ENCODE measurements at regions not wholly inside any gene's neighbourhood (a gene's known extent, or its start where the extent isn't known, plus 50 kb on each side); places are given as distances from the start of the nearest gene placed in this dataset.
"Not testable (repeated sequence)": the region's sequence is repeated elsewhere in the genome, so short reads cannot be mapped to it uniquely, and the experiment has no call there.

DNA sequence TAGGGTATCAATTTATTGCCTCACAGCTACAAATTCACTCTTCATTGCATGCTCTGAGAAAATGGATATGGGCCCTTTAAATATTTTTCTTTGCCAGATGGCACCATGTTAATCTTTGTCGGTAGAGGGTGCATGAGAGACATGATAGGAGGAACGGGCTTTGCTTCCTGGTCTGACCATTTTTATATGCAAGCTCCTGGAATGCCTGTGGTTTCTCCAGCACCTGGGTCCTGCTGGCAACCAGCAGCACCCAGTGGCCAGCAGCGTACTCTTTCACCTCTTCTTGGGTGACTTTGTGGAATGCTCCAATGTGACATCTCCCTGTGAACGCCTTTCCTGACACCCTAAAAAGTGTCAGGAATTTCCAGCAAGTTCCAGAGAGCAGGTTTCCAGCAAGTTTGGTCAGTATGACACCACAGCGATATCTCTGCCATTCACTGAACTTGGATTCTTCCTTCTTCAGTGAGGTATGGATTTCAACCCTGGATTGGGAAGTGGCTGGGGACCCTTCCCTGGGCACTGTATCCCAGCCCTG, 140.3 kb upstream of the PGRMC2 start:
- H3K9me3 ChIP-seq (ENCODE audit: control insufficient read depth, insufficient read depth, low read length): no peaks in the 10 kb centered on the region
- no peaks in the 10 kb centered on the region for H3K4me1 ChIP-seq (ENCODE audit: insufficient read depth, low read length)
- no peak overlapping the region for H3K9ac ChIP-seq (ENCODE audit: low read depth, low read length)
- no peaks in the 10 kb centered on the region for H3K36me3 ChIP-seq (ENCODE audit: insufficient read depth, low read length)

DNA sequence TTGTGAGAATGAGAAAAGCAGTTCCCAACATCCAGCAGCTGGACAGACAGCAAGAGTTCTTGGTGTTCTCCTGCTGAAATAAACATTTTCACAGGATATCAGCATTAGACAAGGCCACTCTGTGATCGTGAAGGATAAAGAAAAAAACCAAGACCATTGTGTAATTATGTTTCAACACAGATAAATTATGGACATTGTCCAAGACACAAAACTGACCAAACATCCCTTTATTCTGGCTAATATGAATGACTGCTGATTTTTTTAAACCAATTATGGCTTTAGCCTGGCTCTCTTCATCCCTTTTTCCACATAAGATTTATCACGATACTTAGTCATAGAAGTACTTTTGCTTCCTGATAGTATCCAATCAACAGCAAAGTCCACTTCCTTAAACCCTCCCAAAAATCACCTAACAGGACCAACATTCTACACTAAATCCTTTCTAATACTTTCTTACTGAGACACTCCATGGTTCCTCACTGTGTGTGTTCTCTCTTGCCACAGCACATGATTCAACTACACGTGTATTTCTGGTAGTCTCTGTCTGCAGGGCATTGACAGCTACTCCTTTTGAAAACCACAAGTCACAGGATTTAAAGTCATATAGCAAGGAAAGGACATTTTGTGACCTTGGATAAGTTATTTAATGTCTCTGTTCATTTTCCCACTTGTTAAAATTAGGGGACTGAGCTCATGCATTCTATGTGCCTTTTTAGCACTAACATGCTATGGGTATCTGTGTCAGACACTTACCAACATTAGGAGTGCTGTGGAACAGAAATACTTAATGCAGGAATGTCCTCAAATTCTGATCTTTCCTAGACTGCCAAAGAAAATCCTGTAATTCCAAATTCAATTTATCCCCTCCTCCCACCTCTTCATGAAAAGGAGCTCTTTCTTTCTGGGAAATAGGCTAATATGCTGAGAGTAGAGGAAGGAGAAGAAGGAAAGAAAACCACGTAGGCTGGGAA, 137.2 kb upstream of the PGRMC2 start:
- H3K36me3 ChIP-seq (ENCODE audit: insufficient read depth, low read length): no peaks in the 10 kb centered on the region
- H3K9ac ChIP-seq (ENCODE audit: low read depth, low read length): no peak overlapping the region
- H3K9me3 ChIP-seq (ENCODE audit: control insufficient read depth, insufficient read depth, low read length): no peaks in the 10 kb centered on the region
- H3K4me1 ChIP-seq (ENCODE audit: insufficient read depth, low read length): no peaks in the 10 kb centered on the region

DNA sequence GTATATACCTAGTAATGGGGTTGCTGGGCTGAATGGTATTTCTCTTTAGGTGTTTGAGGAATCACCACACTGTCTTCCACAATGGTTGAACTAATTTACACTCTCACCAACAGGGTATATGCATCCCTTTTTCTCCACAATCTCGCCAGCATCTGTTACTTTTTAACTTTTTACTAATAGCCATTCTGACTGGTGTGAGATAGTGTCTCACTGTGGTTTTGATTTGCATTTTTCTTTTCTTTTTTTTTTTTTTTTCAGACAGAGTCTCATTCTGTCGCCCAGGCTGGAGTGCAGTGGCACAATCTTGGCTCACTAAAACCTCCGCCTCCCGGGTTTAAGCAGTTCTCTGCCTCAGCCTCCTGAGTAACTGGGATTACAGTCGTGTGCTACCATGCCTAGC, 134.7 kb upstream of the PGRMC2 start:
- not testable (repeated sequence) for H3K9me3 ChIP-seq (ENCODE audit: control insufficient read depth, insufficient read depth, low read length); H3K36me3 ChIP-seq (ENCODE audit: insufficient read depth, low read length); H3K9ac ChIP-seq (ENCODE audit: low read depth, low read length); H3K4me1 ChIP-seq (ENCODE audit: insufficient read depth, low read length)

DNA sequence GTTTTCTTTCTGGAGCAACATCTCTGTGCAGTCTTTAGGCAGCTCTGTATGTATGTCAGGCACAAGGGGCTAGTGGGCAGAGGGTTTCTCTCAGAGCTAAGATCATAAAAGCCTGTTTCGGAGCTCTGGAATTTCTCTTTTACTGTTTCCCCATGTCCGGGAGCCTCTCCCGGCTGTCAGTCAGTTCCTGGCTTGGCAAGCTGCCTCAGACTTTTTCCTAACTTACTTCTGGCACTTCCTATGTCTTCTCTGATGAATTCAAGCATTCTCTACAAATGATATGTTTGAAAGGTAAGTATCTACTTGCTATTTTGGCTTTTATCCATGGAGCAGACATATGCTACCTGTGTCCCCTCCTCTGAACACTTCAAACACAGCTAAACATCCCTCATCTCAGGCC, 129.3 kb upstream of the PGRMC2 start:
- Histone ChIP-seq H3K4me1 (ENCODE audit: insufficient read depth, low read length) (no peaks in the 10 kb centered on the region), H3K9me3 (ENCODE audit: control insufficient read depth, insufficient read depth, low read length) (no peaks in the 10 kb centered on the region), H3K36me3 (ENCODE audit: insufficient read depth, low read length) (no peaks in the 10 kb centered on the region), H3K9ac (ENCODE audit: low read depth, low read length) (no peak overlapping the region)

DNA sequence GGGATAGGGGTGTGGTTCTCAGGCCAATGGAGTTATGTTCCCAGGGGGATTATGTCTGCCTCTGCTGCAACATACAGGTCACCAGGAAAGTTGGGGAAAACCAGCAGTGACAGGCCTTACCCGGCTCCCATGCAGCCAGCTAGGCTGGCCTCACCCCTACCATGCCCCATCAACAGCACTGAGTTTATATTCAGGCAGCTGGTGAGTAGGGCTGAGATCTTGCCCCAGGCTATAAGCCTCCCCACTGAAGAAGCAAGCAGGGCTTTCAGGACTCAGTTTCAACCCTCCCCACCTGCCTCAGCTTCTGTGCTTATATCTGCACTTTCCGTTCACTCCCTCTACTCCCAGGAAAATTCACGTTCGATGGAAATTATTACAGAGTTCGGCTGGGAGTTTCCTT, 122.4 kb upstream of the PGRMC2 start:
- H3K4me1 ChIP-seq (ENCODE audit: insufficient read depth, low read length): no peaks in the 10 kb centered on the region
- H3K9me3 ChIP-seq (ENCODE audit: control insufficient read depth, insufficient read depth, low read length): no peaks in the 10 kb centered on the region
- H3K9ac ChIP-seq (ENCODE audit: low read depth, low read length): no peak overlapping the region
- H3K36me3 ChIP-seq (ENCODE audit: insufficient read depth, low read length): no peaks in the 10 kb centered on the region

DNA sequence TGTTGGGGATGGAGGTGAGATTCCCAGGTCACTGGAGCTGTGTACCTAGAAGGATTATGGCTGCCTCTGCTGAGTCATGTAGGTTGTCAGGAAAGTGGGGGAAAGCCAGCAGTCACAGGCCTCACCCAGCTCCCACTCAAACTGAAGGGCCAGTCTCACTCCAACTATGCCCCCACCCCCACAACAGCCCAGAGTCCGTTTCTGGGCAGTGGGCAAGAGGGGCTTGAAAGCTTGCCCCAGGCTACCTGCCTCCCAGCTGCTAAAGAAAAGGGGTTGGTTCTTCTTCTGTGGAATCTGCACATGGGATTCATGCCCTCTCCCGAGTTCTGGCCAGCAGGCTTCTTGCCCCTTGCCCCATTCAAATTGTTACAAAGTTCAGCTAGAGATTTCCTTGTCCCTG, 116.0 kb upstream of the PGRMC2 start:
- Histone ChIP-seq H3K36me3 (ENCODE audit: insufficient read depth, low read length) (no peaks in the 10 kb centered on the region), H3K4me1 (ENCODE audit: insufficient read depth, low read length) (no peaks in the 10 kb centered on the region), H3K9me3 (ENCODE audit: control insufficient read depth, insufficient read depth, low read length) (peaks cover 3% of the 10 kb centered on the region; the same call in 1 of the 2 replicates), H3K9ac (ENCODE audit: low read depth, low read length) (no peak overlapping the region)

DNA sequence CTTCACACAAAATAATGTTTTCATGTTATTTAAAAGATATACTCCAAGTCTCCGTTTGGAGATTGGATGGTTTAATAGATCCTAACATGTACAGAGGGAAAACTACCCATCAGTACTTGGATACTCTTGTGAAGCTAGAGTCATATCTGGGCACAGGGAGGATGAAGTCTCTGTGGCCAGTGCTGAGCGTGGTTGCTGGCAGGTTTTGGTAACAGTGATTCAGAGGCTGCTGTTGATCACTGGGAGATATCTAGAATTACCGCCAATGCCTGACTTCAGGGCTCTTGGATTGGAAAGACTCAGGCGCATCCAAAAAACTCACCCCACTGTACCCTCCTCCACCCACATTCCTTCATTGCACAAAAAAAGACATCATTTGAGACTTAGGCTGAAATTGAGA, 107.2 kb upstream of the PGRMC2 start:
- Histone ChIP-seq H3K36me3 (ENCODE audit: insufficient read depth, low read length) (no peaks in the 10 kb centered on the region), H3K9me3 (ENCODE audit: control insufficient read depth, insufficient read depth, low read length) (no peaks in the 10 kb centered on the region), H3K9ac (ENCODE audit: low read depth, low read length) (no peak overlapping the region), H3K4me1 (ENCODE audit: insufficient read depth, low read length) (peaks cover 3% of the 10 kb centered on the region; the same call in 1 of the 2 replicates)

DNA sequence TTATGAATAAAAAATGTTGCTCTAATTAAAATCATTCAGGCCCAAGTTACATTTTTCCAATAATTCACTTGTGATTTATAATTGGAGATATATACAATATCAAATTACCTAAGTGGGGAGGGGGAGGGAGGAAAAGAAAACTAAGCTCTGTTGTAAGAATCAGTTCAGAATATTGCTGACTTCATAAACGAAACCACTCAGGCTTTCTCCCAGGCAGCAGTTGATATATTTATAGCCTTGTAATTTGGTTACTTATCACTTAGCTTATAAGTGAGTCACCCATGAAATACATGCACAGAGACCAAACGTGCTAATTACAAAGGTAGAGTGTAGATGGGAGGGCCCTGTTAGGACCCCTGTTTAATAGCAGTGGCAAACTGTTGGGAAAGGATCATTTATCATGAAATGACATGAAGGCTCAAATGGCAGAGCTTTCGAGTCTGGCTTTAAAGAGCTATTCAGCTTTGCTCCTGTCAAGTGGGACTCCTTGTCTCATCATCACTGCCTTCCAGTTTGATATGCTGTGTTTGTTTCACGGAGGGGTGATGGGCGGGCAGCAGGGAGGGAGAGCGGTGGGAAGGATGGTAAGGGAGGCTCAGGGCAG, 105.6 kb upstream of the PGRMC2 start:
- Histone ChIP-seq H3K36me3 (ENCODE audit: insufficient read depth, low read length) (no peaks in the 10 kb centered on the region), H3K4me1 (ENCODE audit: insufficient read depth, low read length) (peaks cover 3% of the 10 kb centered on the region; the same call in 1 of the 2 replicates), H3K9me3 (ENCODE audit: control insufficient read depth, insufficient read depth, low read length) (no peaks in the 10 kb centered on the region), H3K9ac (ENCODE audit: low read depth, low read length) (no peak overlapping the region)

DNA sequence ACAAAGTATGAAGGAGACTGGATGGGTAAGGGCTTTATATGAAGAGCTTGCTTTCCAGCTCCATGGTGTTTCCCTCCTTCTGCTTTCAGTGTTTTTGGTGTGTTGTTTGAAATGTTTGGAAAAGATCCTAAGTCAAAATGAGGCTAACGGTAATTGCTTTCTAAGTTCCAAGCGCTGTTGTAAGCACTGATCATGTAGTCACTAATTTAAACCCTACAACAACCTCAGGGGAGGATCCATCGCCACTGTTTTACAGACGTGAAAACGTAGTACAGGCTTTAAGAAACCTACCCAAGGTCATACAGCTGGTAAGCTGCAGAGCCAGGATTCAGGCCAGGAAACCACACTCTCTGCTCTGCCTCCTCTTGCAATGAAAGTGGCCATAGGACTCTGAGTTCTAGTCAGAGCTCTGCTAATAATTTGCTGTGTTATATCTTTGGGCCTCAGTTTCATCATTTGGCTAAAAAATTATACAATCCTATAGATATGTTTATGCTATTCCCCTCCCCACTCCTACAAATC, 102.9 kb upstream of the PGRMC2 start:
- no peak overlapping the region for H3K9ac ChIP-seq (ENCODE audit: low read depth, low read length)
- no peaks in the 10 kb centered on the region for H3K9me3 ChIP-seq (ENCODE audit: control insufficient read depth, insufficient read depth, low read length)
- no peaks in the 10 kb centered on the region for H3K36me3 ChIP-seq (ENCODE audit: insufficient read depth, low read length)
- peaks cover 3% of the 10 kb centered on the region for H3K4me1 ChIP-seq (ENCODE audit: insufficient read depth, low read length)

DNA sequence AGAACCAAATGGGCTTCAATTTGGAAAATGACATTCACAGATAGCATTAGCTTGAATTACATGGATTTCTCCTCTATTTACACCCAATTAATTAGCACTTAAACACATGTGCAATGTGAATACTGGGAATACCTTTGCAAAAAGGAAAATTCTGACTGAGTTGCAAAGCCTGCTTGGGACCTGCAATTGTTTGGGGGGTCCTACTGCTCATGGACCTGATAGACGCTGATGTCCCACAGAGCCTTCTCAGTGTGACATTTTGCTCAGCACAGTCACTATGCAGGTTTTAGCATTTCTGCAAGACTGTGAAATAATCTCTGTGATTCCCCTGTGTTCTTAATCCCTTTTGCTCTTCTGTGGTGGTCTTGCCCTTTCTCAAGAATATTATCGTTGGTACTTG, 101.2 kb upstream of the PGRMC2 start:
- H3K9ac ChIP-seq (ENCODE audit: low read depth, low read length): no peak overlapping the region
- no peaks in the 10 kb centered on the region for H3K9me3 ChIP-seq (ENCODE audit: control insufficient read depth, insufficient read depth, low read length)
- H3K36me3 ChIP-seq (ENCODE audit: insufficient read depth, low read length): no peaks in the 10 kb centered on the region
- peaks cover 12% of the 10 kb centered on the region for H3K4me1 ChIP-seq (ENCODE audit: insufficient read depth, low read length)

DNA sequence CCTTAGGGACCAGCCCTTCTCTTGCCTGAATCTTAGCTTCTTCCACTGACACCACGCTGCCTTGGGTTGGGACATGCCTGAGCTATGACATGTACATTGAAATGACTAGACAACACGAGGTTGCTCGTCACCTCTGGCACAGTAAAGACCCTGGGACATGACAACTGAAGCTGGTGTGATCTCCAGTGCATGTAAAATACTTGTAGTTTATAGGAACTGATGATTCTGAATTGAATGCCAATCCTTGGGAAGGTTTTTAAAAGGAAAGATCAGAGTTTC, 100.7 kb upstream of the PGRMC2 start:
- Histone ChIP-seq H3K4me1 (ENCODE audit: insufficient read depth, low read length) (peaks cover 12% of the 10 kb centered on the region), H3K9ac (ENCODE audit: low read depth, low read length) (no peak overlapping the region), H3K36me3 (ENCODE audit: insufficient read depth, low read length) (no peaks in the 10 kb centered on the region), H3K9me3 (ENCODE audit: control insufficient read depth, insufficient read depth, low read length) (no peaks in the 10 kb centered on the region)

DNA sequence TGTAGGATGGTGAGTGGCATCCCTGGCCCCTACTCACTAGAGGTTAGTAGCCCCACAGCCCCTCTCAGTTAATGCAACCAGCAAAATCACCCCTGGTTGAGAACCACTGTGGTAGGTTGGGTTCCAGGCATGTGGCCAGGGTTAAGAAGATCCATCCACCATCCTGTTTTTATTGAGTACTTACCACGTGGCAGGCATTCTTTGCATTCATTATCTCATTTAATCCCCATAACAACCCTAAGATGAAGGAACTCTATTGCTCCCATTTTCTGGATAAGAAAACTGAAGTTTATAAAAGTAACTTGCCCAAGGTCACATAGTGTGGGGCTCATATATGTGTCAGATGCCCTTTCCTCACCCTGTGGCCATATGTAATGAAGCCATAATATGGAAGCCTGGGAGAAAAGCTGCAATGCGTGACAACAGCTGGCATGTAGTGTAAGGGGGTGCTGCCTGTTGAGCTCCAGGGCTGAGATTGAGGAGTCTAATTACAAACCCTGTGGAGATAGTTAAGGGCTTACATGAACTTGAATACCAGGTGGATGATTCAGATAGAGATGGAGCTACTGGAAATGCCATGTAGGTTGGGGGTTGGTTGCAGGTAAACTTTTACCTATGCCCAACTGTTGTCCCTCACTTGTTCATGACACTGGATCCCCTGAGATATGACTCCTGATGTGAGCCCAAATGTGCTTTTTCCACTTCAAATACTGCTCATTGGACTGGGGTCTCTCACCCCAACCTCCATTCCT, 100.2 kb upstream of the PGRMC2 start:
- no peaks in the 10 kb centered on the region for H3K9me3 ChIP-seq (ENCODE audit: control insufficient read depth, insufficient read depth, low read length)
- H3K4me1 ChIP-seq (ENCODE audit: insufficient read depth, low read length): peaks cover 12% of the 10 kb centered on the region
- H3K36me3 ChIP-seq (ENCODE audit: insufficient read depth, low read length): no peaks in the 10 kb centered on the region
- H3K9ac ChIP-seq (ENCODE audit: low read depth, low read length): no peak overlapping the region

DNA sequence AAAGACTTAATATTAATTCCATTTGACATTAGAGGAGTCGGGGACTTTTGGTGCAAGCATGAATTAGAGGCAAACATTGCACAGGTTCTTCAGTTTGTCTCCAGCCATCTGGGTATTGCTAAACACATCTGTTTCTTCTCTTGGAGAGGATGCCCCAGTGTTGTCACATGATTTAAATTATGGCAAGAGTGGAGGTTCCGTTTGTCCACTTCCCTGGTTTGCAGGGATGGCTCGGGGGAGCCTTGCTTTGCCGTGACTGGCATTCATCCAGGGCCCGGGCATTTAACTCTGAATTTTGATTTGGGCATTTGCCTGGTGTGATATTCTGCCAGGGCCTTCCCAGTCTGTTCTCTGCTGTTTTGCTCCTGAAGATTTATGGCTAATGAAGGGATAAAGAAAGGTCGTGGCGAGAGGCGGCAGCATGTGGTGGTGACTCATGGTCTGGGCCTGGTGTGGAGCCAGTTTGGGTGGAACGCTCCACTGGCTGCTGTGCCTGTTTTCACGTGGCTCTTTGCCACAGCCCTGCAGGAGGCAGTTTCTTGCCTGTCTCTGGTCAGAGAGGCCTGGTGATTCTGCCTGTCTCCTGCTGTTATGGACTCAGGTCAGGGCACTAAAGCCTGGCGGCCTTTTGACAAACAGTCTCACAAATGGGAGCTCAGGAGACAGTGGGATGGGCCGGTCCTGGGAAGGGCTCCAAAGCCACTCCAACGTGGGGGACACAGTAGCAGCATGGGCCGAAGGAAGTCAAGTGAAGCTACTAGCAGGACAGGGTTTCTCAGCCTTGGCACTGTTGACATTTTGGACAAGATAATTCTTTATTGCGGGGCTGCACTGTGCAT, 99.4 kb upstream of the PGRMC2 start:
- peaks cover 12% of the 10 kb centered on the region for H3K4me1 ChIP-seq (ENCODE audit: insufficient read depth, low read length)
- H3K9me3 ChIP-seq (ENCODE audit: control insufficient read depth, insufficient read depth, low read length): no peaks in the 10 kb centered on the region
- no peaks in the 10 kb centered on the region for H3K36me3 ChIP-seq (ENCODE audit: insufficient read depth, low read length)
- H3K9ac ChIP-seq (ENCODE audit: low read depth, low read length): no peak overlapping the region
